Activated CD8-positive, alpha-beta memory T cell treated with anti-CD3 and anti-CD28 coated beads for 24 hours (primary cell): ENCODE measurements at regions not wholly inside any gene's neighbourhood (a gene's known extent, or its start where the extent isn't known, plus 50 kb on each side); places are given as distances from the start of the nearest gene placed in this dataset.
"Not testable (repeated sequence)": the region's sequence is repeated elsewhere in the genome, so short reads cannot be mapped to it uniquely, and the experiment has no call there.

ENCODE experiments used
- DNase-seq: peaks from one replicate; pipeline ENCODE4 v3.0.0-alpha.2; 2020

GRCh38 chr3:115254492-115255196, 107.6 kb upstream of the ZBTB20 start:
- no peak for DNase-seq

GRCh38 chr3:115255197-115255585, 108.1 kb upstream of the ZBTB20 start:
- DNase-seq: no peak

GRCh38 chr3:115270849-115271248, 123.8 kb upstream of the ZBTB20 start:
- DNase-seq: no peak

GRCh38 chr3:115272036-115272824, 125.1 kb upstream of the ZBTB20 start:
- DNase-seq: no peak

GRCh38 chr3:115275896-115276295, 128.8 kb upstream of the ZBTB20 start:
- no peak for DNase-seq

GRCh38 chr3:115279939-115280338, 132.9 kb upstream of the ZBTB20 start:
- DNase-seq: no peak

GRCh38 chr3:115280506-115280905, 133.4 kb upstream of the ZBTB20 start:
- DNase-seq: no peak

- DNase-seq: no peak
Measured at GRCh38 chr3:115281697-115282675, 134.9 kb upstream of the ZBTB20 start.

GRCh38 chr3:115284980-115285379, 137.9 kb upstream of the ZBTB20 start:
- DNase-seq: no peak

- no peak for DNase-seq
Measured at GRCh38 chr3:115286529-115287197, 139.6 kb upstream of the ZBTB20 start.

GRCh38 chr3:115287198-115287597, 140.1 kb upstream of the ZBTB20 start:
- DNase-seq: no peak

GRCh38 chr3:115292131-115292530, 145.0 kb upstream of the ZBTB20 start:
- DNase-seq: no peak

- no peak for DNase-seq
Measured at GRCh38 chr3:115292677-115293165, 145.6 kb upstream of the ZBTB20 start.

GRCh38 chr3:115293321-115293720, 146.2 kb upstream of the ZBTB20 start:
- no peak for DNase-seq

GRCh38 chr3:115301364-115301860, 154.3 kb upstream of the ZBTB20 start:
- DNase-seq: no peak

- not testable (repeated sequence) for DNase-seq
Measured at GRCh38 chr3:115317953-115318352, 170.9 kb upstream of the ZBTB20 start.

- no peak for DNase-seq
Measured at GRCh38 chr3:115321400-115321805, 174.3 kb upstream of the ZBTB20 start.

GRCh38 chr3:115322901-115323300, 175.8 kb upstream of the ZBTB20 start:
- no peak for DNase-seq

GRCh38 chr3:115323380-115323779, 176.3 kb upstream of the ZBTB20 start:
- no peak for DNase-seq

GRCh38 chr3:115324056-115324455, 177.0 kb upstream of the ZBTB20 start:
- no peak for DNase-seq

- DNase-seq: no peak
Measured at GRCh38 chr3:115325539-115325938, 178.5 kb upstream of the ZBTB20 start.

GRCh38 chr3:115330430-115330829, 183.3 kb upstream of the ZBTB20 start:
- no peak for DNase-seq
